Ramos (cell line): ENCODE measurements at regions not wholly inside any gene's neighbourhood (a gene's known extent, or its start where the extent isn't known, plus 50 kb on each side); places are given as distances from the start of the nearest gene placed in this dataset.

Experiments used
- in situ Hi-C: fragments of 300-500 bp; cut with MboI; formaldehyde crosslinking; loops from one replicate; pipeline ENCODE4 v1.14.3; 2022; ENCODE audit warnings: low sequenced_read_pairs; ENCODE audit not compliant: unreplicated experiment

GRCh38 chr13:33725340-33725739, 92.6 kb upstream of the RFC3 start:
- in situ Hi-C loops, result loop anchor here (25.0 kb wide), 1 partner anchor 188 kb away; no protein-coding TSS in a partner anchor

- in situ Hi-C loops, result loop anchor here (25.0 kb wide), 1 partner anchor 190 kb away; no protein-coding TSS in a partner anchor
Measured at GRCh38 chr13:33727297-33728083, 90.5 kb upstream of the RFC3 start.

- in situ Hi-C loops, result loop anchor here (25.0 kb wide), 1 partner anchor 191 kb away; no protein-coding TSS in a partner anchor
Measured at GRCh38 chr13:33728271-33729037, 89.5 kb upstream of the RFC3 start.

GRCh38 chr13:33730147-33730546, 87.8 kb upstream of the RFC3 start:
- in situ Hi-C loops, result loop anchor here (25.0 kb wide), 1 partner anchor 193 kb away; no protein-coding TSS in a partner anchor

- in situ Hi-C loops, result loop anchor here (25.0 kb wide), 1 partner anchor 193 kb away; no protein-coding TSS in a partner anchor
Measured at GRCh38 chr13:33730619-33731018, 87.3 kb upstream of the RFC3 start.

GRCh38 chr13:33735276-33735675, 82.7 kb upstream of the RFC3 start:
- in situ Hi-C loops, result loop anchor here (25.0 kb wide), 1 partner anchor 198 kb away; no protein-coding TSS in a partner anchor

GRCh38 chr13:33739254-33739653, 78.7 kb upstream of the RFC3 start:
- in situ Hi-C loops, result loop anchor here (25.0 kb wide), 1 partner anchor 202 kb away; no protein-coding TSS in a partner anchor

GRCh38 chr13:33740134-33740538, 77.8 kb upstream of the RFC3 start:
- in situ Hi-C loops, result loop anchor here (25.0 kb wide), 1 partner anchor 203 kb away; no protein-coding TSS in a partner anchor

GRCh38 chr13:33742321-33742720, 75.6 kb upstream of the RFC3 start:
- in situ Hi-C loops, result loop anchor here (25.0 kb wide), 1 partner anchor 205 kb away; no protein-coding TSS in a partner anchor

GRCh38 chr13:33743438-33744368, 74.2 kb upstream of the RFC3 start:
- in situ Hi-C loops, result loop anchor here (25.0 kb wide), 1 partner anchor 206 kb away; no protein-coding TSS in a partner anchor

GRCh38 chr13:33744589-33745369, 73.2 kb upstream of the RFC3 start:
- in situ Hi-C loops, result loop anchor here (25.0 kb wide), 1 partner anchor 207 kb away; no protein-coding TSS in a partner anchor

- in situ Hi-C loops, result loop anchor here (25.0 kb wide), 1 partner anchor 208 kb away; no protein-coding TSS in a partner anchor
Measured at GRCh38 chr13:33745370-33746324, 72.3 kb upstream of the RFC3 start.

GRCh38 chr13:33746867-33747266, 71.1 kb upstream of the RFC3 start:
- in situ Hi-C loops, result loop anchor here (25.0 kb wide), 1 partner anchor 210 kb away; no protein-coding TSS in a partner anchor

GRCh38 chr13:33751151-33751550, 66.8 kb upstream of the RFC3 start:
- in situ Hi-C loops, result no loop called here

GRCh38 chr13:33752094-33752493, 65.9 kb upstream of the RFC3 start:
- in situ Hi-C loops, result no loop called here

- in situ Hi-C loops, result no loop called here
Measured at GRCh38 chr13:33752597-33752996, 65.4 kb upstream of the RFC3 start.

GRCh38 chr13:33756929-33757328, 61.0 kb upstream of the RFC3 start:
- in situ Hi-C loops, result no loop called here

- in situ Hi-C loops, result no loop called here
Measured at GRCh38 chr13:33757713-33758112, 60.2 kb upstream of the RFC3 start.
